CD4-positive, alpha-beta T cell treated with Interleukin-4 for 4 hours (primary cell): ENCODE measurements at regions not wholly inside any gene's neighbourhood (a gene's known extent, or its start where the extent isn't known, plus 50 kb on each side); places are given as distances from the start of the nearest gene placed in this dataset.
"Not testable (repeated sequence)": the region's sequence is repeated elsewhere in the genome, so short reads cannot be mapped to it uniquely, and the experiment has no call there.

Source experiments
- DNase-seq: peaks from one replicate; pipeline ENCODE4 v3.0.0-alpha.2; 2020

GRCh38 chr1:55447488-55447887, 232.3 kb upstream of the USP24 start:
- DNase-seq, result no peak

GRCh38 chr1:55446351-55446750, 231.2 kb upstream of the USP24 start:
- DNase-seq, result no peak

GRCh38 chr1:55445416-55445815, 230.3 kb upstream of the USP24 start:
- DNase-seq, result no peak

- no peak for DNase-seq
Measured at GRCh38 chr1:55444667-55445066, 229.5 kb upstream of the USP24 start.

- DNase-seq, result no peak
Measured at GRCh38 chr1:55443175-55443915, 228.2 kb upstream of the USP24 start.

GRCh38 chr1:55441489-55441888, 226.3 kb upstream of the USP24 start:
- no peak for DNase-seq

GRCh38 chr1:55437692-55438091, 222.5 kb upstream of the USP24 start:
- DNase-seq, result no peak

GRCh38 chr1:55430720-55431119, 215.6 kb upstream of the USP24 start:
- DNase-seq, result not testable (repeated sequence)

GRCh38 chr1:55430206-55430605, 215.0 kb upstream of the USP24 start:
- not testable (repeated sequence) for DNase-seq

GRCh38 chr1:55428944-55429931, 214.1 kb upstream of the USP24 start:
- DNase-seq, result no peak

GRCh38 chr1:55428231-55428630, 213.1 kb upstream of the USP24 start:
- no peak for DNase-seq

GRCh38 chr1:55427606-55428005, 212.4 kb upstream of the USP24 start:
- no peak for DNase-seq

- DNase-seq, result no peak
Measured at GRCh38 chr1:55426619-55427018, 211.5 kb upstream of the USP24 start.

GRCh38 chr1:55426156-55426555, 211.0 kb upstream of the USP24 start:
- no peak for DNase-seq

GRCh38 chr1:55425310-55425930, 210.3 kb upstream of the USP24 start:
- DNase-seq, result no peak

- DNase-seq, result no peak
Measured at GRCh38 chr1:55423376-55423775, 208.2 kb upstream of the USP24 start.

GRCh38 chr1:55420929-55421716, 206.0 kb upstream of the USP24 start:
- no peak for DNase-seq

GRCh38 chr1:55420026-55420425, 204.9 kb upstream of the USP24 start:
- no peak for DNase-seq

GRCh38 chr1:55418208-55419000, 203.2 kb upstream of the USP24 start:
- no peak for DNase-seq

- no peak for DNase-seq
Measured at GRCh38 chr1:55416164-55416842, 201.1 kb upstream of the USP24 start.

- DNase-seq, result no peak
Measured at GRCh38 chr1:55413286-55413685, 198.1 kb upstream of the USP24 start.
